Pons (tissue), 1 donor: ENCODE measurements at regions not wholly inside any gene's neighbourhood (a gene's known extent, or its start where the extent isn't known, plus 50 kb on each side); places are given as distances from the start of the nearest gene placed in this dataset.

ENCODE experiments used
- DNase-seq: peaks from one replicate; pipeline ENCODE4 v3.0.0-alpha.2; 2016; ENCODE audit warnings: low spot score

GRCh38 chr3:74506246-74506645, 108.2 kb downstream of the CNTN3 start:
- DNase-seq: no peak

- no peak for DNase-seq
Measured at GRCh38 chr3:74501007-74501406, 113.5 kb downstream of the CNTN3 start.

- no peak for DNase-seq
Measured at GRCh38 chr3:74500257-74500656, 114.2 kb downstream of the CNTN3 start.

- no peak for DNase-seq
Measured at GRCh38 chr3:74491874-74492273, 122.6 kb downstream of the CNTN3 start.

- DNase-seq: no peak
Measured at GRCh38 chr3:74489050-74489792, 125.2 kb downstream of the CNTN3 start.

- no peak for DNase-seq
Measured at GRCh38 chr3:74479915-74480314, 134.5 kb downstream of the CNTN3 start.

- no peak for DNase-seq
Measured at GRCh38 chr3:74470313-74470712, 144.1 kb downstream of the CNTN3 start.

GRCh38 chr3:74469713-74470112, 144.7 kb downstream of the CNTN3 start:
- no peak for DNase-seq

- DNase-seq: no peak
Measured at GRCh38 chr3:74469151-74469550, 145.3 kb downstream of the CNTN3 start.

GRCh38 chr3:74465715-74466410, 148.6 kb downstream of the CNTN3 start:
- peak; percentile 24 for DNase-seq

- no peak for DNase-seq
Measured at GRCh38 chr3:74463515-74463914, 150.9 kb downstream of the CNTN3 start.

- no peak for DNase-seq
Measured at GRCh38 chr3:74456166-74456565, 158.3 kb downstream of the CNTN3 start.

GRCh38 chr3:74447221-74447620, 167.2 kb downstream of the CNTN3 start:
- DNase-seq: peak; percentile 28

GRCh38 chr3:74445541-74445940, 168.9 kb downstream of the CNTN3 start:
- no peak for DNase-seq

- no peak for DNase-seq
Measured at GRCh38 chr3:74443102-74443501, 171.4 kb downstream of the CNTN3 start.

GRCh38 chr3:74442683-74443082, 171.8 kb downstream of the CNTN3 start:
- no peak for DNase-seq

GRCh38 chr3:74442068-74442467, 172.4 kb downstream of the CNTN3 start:
- DNase-seq: no peak

GRCh38 chr3:74436184-74436583, 178.3 kb downstream of the CNTN3 start:
- no peak for DNase-seq

GRCh38 chr3:74435631-74436030, 178.8 kb downstream of the CNTN3 start:
- DNase-seq: no peak

GRCh38 chr3:74434406-74434805, 180.1 kb downstream of the CNTN3 start:
- DNase-seq: no peak

- no peak for DNase-seq
Measured at GRCh38 chr3:74426571-74426970, 187.9 kb downstream of the CNTN3 start.

GRCh38 chr3:74423867-74424266, 190.6 kb downstream of the CNTN3 start:
- DNase-seq: peak; percentile 68

- no peak for DNase-seq
Measured at GRCh38 chr3:74420538-74421124, 193.8 kb downstream of the CNTN3 start.
